Neural cell (in vitro differentiated cells): ENCODE measurements at regions not wholly inside any gene's neighbourhood (a gene's known extent, or its start where the extent isn't known, plus 50 kb on each side); places are given as distances from the start of the nearest gene placed in this dataset.

Source experiments
- CTCF ChIP-seq: fragments of 450-650 bp; IDR thresholded peaks from 2 replicates; pipeline ENCODE4 v1.5.1; 2014; ENCODE audit warnings: antibody characterized with exemption, mild to moderate bottlenecking, moderate library complexity; ENCODE audit not compliant: poor library complexity, severe bottlenecking
- EP300 ChIP-seq: fragments of 450-650 bp; conservative IDR thresholded peaks from 2 replicates; pipeline ENCODE4 v1.6.1; 2014; ENCODE audit warnings: antibody characterized with exemption, mild to moderate bottlenecking, moderate library complexity; ENCODE audit not compliant: poor library complexity, severe bottlenecking
- EZH2 ChIP-seq: fragments of 200-600, 300-800 bp; shearing (Covaris generic), sonication (generic); IDR thresholded peaks from 2 replicates; pipeline ENCODE4 v1.6.1; 2014; ENCODE audit warnings: antibody characterized with exemption, low read length, borderline replicate concordance, mild to moderate bottlenecking; ENCODE audit not compliant: insufficient read depth, poor library complexity, severe bottlenecking
- POLR2AphosphoS5 ChIP-seq: IDR thresholded peaks from 2 replicates; pipeline ENCODE4 v1.6.1; 2012
- REST ChIP-seq: IDR thresholded peaks from 2 replicates; pipeline ENCODE4 v1.6.1; 2012; ENCODE audit warnings: borderline replicate concordance
- SMC3 ChIP-seq: fragments of 450-650 bp; conservative IDR thresholded peaks from 2 replicates; pipeline ENCODE4 v1.6.1; 2014; ENCODE audit warnings: antibody characterized with exemption, mild to moderate bottlenecking, moderate library complexity; ENCODE audit not compliant: poor library complexity
- TAF1 ChIP-seq: IDR thresholded peaks from 2 replicates; pipeline ENCODE4 v1.6.1; 2012; ENCODE audit warnings: low read depth

- no peak for TF ChIP-seq POLR2AphosphoS5
- no peak for TF ChIP-seq EP300
- no peak for TF ChIP-seq EZH2
- TF ChIP-seq REST = no peak
- no peak for TF ChIP-seq CTCF
- TF ChIP-seq SMC3 = no peak
- TF ChIP-seq TAF1 = no peak
Observed at GRCh38 chr5:113776168-113776567, 262.7 kb downstream of the YTHDC2 start.
